ENCODE measurements at regions not wholly inside any gene's neighbourhood (a gene's known extent, or its start where the extent isn't known, plus 50 kb on each side); places are given as distances from the start of the nearest gene placed in this dataset.

DNA sequence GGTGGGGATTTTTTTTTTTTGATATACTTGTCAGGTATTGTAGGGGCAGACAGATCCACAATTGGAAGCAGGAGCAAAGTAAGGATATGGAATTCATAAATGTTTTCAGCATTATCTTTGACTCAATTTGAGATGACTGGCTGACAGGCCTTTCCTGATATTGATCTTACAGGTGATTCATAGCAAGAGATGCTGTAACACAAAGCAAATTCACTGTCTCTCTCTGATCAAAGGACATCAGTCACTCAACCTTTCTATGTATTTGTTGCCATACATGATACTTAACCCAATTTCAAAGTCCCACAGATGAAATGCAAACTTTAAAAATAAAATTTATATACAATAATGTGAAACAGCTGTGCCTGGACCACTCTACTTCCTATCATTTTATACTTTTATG lies 1506.9 kb downstream of the AACS start:
- no peak overlapping the region for H3K27ac Mint-ChIP-seq
- CTCF ChIA-PET = no interaction called here
- intact Hi-C loops (cut with micrococcal nuclease) = no loop called here

DNA sequence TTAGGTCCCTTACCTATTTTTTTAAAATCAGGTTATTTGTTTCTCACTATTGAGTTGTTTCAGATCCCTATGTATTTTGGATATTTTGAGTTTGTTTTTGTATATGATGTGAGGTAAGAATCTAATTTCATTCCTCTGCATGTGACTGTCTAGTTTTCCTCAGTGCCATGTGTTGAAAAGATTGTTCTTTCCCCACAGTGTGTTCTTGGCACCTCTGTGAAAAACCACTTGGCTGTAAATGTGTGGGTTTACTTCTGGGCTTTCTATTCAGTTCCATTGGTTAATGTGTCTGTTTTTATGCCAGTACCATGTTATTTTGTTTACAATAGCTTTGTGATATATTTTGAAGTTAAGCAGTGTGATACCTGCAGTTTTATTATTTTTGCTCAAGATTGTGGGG lies 1516.4 kb downstream of the AACS start:
- Mint-ChIP-seq H3K36me3 (ENCODE audit: low read depth) (no peaks in the 10 kb centered on the region), H3K4me1 (no peaks in the 10 kb centered on the region), H3K9me3 (peaks cover 3% of the 10 kb centered on the region), H3K4me3 (no peak overlapping the region), H3K27me3 (no peaks in the 10 kb centered on the region), H3K27ac (no peak overlapping the region)
- intact Hi-C loops (cut with micrococcal nuclease) = no loop called here
- TF ChIP-seq, protein P1, sequence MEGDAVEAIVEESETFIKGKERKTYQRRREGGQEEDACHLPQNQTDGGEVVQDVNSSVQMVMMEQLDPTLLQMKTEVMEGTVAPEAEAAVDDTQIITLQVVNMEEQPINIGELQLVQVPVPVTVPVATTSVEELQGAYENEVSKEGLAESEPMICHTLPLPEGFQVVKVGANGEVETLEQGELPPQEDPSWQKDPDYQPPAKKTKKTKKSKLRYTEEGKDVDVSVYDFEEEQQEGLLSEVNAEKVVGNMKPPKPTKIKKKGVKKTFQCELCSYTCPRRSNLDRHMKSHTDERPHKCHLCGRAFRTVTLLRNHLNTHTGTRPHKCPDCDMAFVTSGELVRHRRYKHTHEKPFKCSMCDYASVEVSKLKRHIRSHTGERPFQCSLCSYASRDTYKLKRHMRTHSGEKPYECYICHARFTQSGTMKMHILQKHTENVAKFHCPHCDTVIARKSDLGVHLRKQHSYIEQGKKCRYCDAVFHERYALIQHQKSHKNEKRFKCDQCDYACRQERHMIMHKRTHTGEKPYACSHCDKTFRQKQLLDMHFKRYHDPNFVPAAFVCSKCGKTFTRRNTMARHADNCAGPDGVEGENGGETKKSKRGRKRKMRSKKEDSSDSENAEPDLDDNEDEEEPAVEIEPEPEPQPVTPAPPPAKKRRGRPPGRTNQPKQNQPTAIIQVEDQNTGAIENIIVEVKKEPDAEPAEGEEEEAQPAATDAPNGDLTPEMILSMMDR (IDR thresholded peaks at IDR 0.05) = no peak
- POLR2A ChIA-PET = no interaction called here
- DNase-seq = no peak
- CTCF ChIA-PET = no interaction called here
- ATAC-seq (ENCODE audit: low read depth) = no peak

More for the DNA sequence above, 1506.9 kb downstream of the AACS start:
- Mint-ChIP-seq H3K4me1 (no peaks in the 10 kb centered on the region), H3K27me3 (no peaks in the 10 kb centered on the region), H3K4me3 (no peak overlapping the region), H3K36me3 (ENCODE audit: low read depth) (no peaks in the 10 kb centered on the region), H3K9me3 (no peaks in the 10 kb centered on the region)
- POLR2A ChIA-PET = no interaction called here
- TF ChIP-seq, protein P1 (IDR thresholded peaks at IDR 0.05) = no peak
- DNase-seq (no peak), ATAC-seq (ENCODE audit: low read depth) (no peak)

DNA sequence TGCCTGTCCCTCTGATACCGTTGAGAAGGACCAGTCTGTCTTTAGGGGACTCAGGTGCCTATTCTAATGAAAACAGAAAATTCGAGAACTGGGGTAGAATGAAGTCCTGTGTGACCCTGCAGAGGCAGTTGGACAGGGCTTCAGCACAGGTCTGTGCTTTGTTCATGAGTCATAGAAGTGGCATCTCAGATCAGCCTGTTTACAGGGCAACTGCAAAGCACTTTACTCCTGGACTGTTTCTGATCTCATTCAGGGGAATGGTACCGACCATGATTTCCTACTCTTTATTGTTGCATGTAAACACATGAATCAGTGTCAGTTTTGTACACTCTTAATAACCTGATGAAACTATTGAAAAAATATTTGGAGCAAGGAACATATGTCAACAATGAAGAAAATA lies 1517.0 kb downstream of the AACS start:
- intact Hi-C loops (cut with micrococcal nuclease) = no loop called here
- ChIA-PET POLR2A (no interaction called here), CTCF (no interaction called here)
- TF ChIP-seq, protein P1 (IDR thresholded peaks at IDR 0.05) = no peak
- Mint-ChIP-seq H3K27me3 (no peaks in the 10 kb centered on the region), H3K4me1 (no peaks in the 10 kb centered on the region), H3K27ac (no peak overlapping the region), H3K9me3 (peaks cover 3% of the 10 kb centered on the region), H3K36me3 (ENCODE audit: low read depth) (no peaks in the 10 kb centered on the region), H3K4me3 (no peak overlapping the region)
- ATAC-seq (ENCODE audit: low read depth) = no peak
- no peak for DNase-seq

DNA sequence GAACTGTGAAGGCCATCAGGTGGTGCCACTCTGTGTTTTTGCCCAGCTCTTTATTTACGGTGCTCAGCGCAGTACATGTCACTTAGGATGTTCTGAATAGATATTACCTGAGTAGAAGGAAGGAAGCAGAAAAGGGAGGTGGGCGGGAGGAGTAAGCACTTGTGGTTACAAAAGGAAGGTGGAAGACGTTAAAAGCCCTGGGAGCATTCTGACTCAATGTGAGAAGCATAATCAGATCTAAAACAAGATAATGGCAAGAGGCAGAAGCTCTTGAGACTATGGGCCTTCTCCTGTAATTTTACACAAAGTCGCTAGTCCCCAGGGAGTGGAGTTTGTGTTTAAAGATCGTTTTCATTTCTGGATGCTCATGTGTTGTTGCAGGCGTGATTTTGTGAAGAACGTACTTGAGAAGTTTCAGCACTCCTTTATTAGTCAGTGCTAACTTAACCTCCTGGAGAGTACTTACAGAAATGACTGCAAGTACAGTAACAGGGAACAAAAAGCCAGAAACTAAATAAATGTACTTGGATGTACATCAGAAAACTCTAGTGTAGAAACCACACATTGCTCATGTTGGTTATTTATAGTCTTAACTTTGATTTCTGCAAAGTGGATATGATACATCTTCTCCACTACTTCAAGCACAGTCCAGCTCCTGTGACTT lies 1523.5 kb downstream of the AACS start:
- ATAC-seq (ENCODE audit: low read depth) (no peak), DNase-seq (no peak)
- TF ChIP-seq, protein P1 (IDR thresholded peaks at IDR 0.05) = no peak
- Mint-ChIP-seq H3K4me3 (no peak overlapping the region), H3K36me3 (ENCODE audit: low read depth) (no peaks in the 10 kb centered on the region), H3K27ac (no peak overlapping the region), H3K9me3 (peaks cover 3% of the 10 kb centered on the region), H3K27me3 (no peaks in the 10 kb centered on the region), H3K4me1 (no peaks in the 10 kb centered on the region)
- POLR2A ChIA-PET = no interaction called here
- CTCF ChIA-PET = no interaction called here
- intact Hi-C loops (cut with micrococcal nuclease) = no loop called here

DNA sequence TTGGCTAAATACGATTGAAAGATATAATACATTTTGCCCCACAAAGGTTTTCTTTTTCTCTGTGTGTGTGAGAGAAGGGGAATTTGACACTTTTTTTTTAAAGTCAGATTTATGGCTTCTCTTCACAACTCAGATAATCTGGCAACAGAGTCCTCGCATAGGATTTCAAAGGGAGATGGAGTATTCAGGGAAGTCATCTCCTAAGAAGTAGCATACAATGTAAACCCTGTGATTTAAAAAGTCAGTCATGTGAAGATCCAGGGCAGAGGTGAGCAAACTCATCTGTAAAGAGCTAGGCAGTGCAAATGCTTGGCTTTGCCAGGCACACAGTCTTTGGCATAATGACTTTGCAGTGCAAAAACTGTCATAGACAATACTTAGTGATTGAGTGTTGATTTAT lies 1526.3 kb downstream of the AACS start:
- intact Hi-C loops (cut with micrococcal nuclease) = no loop called here
- TF ChIP-seq, protein P1 (IDR thresholded peaks at IDR 0.05) = no peak
- ATAC-seq (ENCODE audit: low read depth) (no peak), DNase-seq (no peak)
- peaks cover under 1% of the 10 kb centered on the region for H3K9me3 Mint-ChIP-seq
- no peaks in the 10 kb centered on the region for H3K27me3 Mint-ChIP-seq
- H3K4me1 Mint-ChIP-seq = no peaks in the 10 kb centered on the region
- no peaks in the 10 kb centered on the region for H3K36me3 Mint-ChIP-seq (ENCODE audit: low read depth)
- POLR2A ChIA-PET = no interaction called here
- no peak overlapping the region for H3K4me3 Mint-ChIP-seq
- CTCF ChIA-PET = no interaction called here
- H3K27ac Mint-ChIP-seq = no peak overlapping the region

Measured in activated B cell treated with CpG ODN at 0.5 μM for 24 hours (primary cell).